Activated CD4-positive, alpha-beta memory T cell treated with anti-CD3 and anti-CD28 coated beads, Interleukin-2, amount 10 ng/mL, durations not matched to agents 7 days and 5 days (primary cell): ENCODE measurements at regions not wholly inside any gene's neighbourhood (a gene's known extent, or its start where the extent isn't known, plus 50 kb on each side); places are given as distances from the start of the nearest gene placed in this dataset.

Experiments used
- CTCF ChIA-PET: fragments of 350-600 bp; sonication (Branson Sonifier 250); formaldehyde crosslinking; loops from one replicate; lab custom pipeline; 2021; ENCODE audit warnings: antibody characterized with exemption, inconsistent platforms; lab: Charles Lee
- POLR2A ChIA-PET: fragments of 350-600 bp; sonication (Branson Sonifier 250); formaldehyde crosslinking; loops from one replicate; lab custom pipeline; 2021; ENCODE audit warnings: antibody characterized with exemption; lab: Charles Lee
- DNase-seq: peaks from one replicate; pipeline ENCODE4 v3.0.0-alpha.2; 2020
- H3K27ac Mint-ChIP-seq: one replicate; pipeline ENCODE4 v1.8.0; 2021; ENCODE audit warnings: mild to moderate bottlenecking, mixed read lengths
- H3K27me3 Mint-ChIP-seq: one replicate; pipeline ENCODE4 v1.8.0; 2021; ENCODE audit warnings: mixed read lengths
- H3K36me3 Mint-ChIP-seq: one replicate; pipeline ENCODE4 v1.8.0; 2021; ENCODE audit warnings: low read depth, mixed read lengths
- H3K4me1 Mint-ChIP-seq: one replicate; pipeline ENCODE4 v1.8.0; 2021; ENCODE audit warnings: mixed read lengths
- H3K4me3 Mint-ChIP-seq: one replicate; pipeline ENCODE4 v1.8.0; 2021; ENCODE audit warnings: mild to moderate bottlenecking, mixed read lengths
- H3K9me3 Mint-ChIP-seq: one replicate; pipeline ENCODE4 v1.8.0; 2021; ENCODE audit warnings: mixed read lengths

DNA sequence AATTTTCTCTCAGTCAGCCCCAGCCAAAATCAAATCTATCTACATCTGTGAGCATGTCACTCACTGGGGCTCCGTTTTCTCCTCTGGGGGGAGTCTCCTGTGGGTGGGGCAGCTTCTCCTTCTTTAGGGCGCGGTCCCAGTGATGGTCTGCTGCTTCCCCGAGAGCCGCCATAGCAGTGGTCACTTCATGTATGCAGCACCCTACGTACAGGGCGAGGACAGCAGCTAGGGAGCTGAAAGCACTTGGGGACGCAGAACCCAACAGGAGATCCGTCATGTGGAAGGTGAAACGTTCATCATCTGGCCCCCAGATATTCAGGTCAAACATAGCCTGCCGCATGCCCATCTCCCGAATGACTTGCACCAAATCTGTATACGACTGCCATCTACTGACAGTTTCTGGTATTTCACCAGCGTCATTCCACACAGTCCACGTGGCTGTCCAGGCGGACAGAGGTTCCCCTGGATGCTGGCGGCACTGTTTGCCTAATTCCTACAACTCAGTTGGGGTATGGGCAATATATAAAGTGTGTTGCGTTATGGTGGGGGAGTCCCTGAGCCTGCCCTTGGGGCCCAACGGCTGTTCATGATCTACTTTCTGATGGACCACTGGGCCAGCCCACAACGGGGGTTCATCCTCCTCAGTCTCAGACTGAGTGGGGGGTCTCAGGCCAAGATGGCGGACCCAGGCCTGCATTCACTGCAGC lies 795.0 kb downstream of the EFNA5 start:
- ChIA-PET CTCF (no interaction called here), POLR2A (no interaction called here)
- no peak overlapping the region for H3K27ac Mint-ChIP-seq
- H3K9me3 Mint-ChIP-seq = peaks cover 4% of the 10 kb centered on the region
- no peaks in the 10 kb centered on the region for H3K36me3 Mint-ChIP-seq
- no peaks in the 10 kb centered on the region for H3K27me3 Mint-ChIP-seq
- H3K4me1 Mint-ChIP-seq = no peaks in the 10 kb centered on the region
- no peak for DNase-seq
- H3K4me3 Mint-ChIP-seq = no peak overlapping the region

DNA sequence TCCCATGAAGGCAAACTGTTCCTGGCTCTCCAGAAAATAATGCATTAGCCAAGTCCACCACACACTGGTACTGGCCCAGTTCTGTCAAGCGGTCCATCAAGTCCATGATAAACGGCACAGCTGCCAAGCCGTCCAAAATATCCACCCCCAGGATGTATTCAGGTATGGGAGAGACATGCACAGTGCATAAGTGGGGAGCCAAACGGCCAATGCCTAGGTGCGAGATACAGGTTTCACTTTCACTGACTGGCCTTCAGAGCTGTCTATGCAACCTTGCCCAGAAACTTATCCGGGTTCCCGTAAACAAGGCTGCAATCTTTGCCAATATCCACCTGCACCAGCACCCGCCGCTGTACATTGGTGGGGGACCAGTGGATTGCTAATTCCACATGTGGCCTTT lies 795.8 kb downstream of the EFNA5 start:
- Mint-ChIP-seq H3K4me3 (no peak overlapping the region), H3K4me1 (no peaks in the 10 kb centered on the region), H3K9me3 (peaks cover 4% of the 10 kb centered on the region), H3K36me3 (no peaks in the 10 kb centered on the region), H3K27me3 (no peaks in the 10 kb centered on the region), H3K27ac (no peak overlapping the region)
- ChIA-PET CTCF (no interaction called here), POLR2A (no interaction called here)
- no peak for DNase-seq

GRCh38 chr5:106874531-106874930 lies 796.2 kb downstream of the EFNA5 start:
- H3K27ac Mint-ChIP-seq = no peak overlapping the region
- H3K4me3 Mint-ChIP-seq = no peak overlapping the region
- H3K27me3 Mint-ChIP-seq = no peaks in the 10 kb centered on the region
- H3K9me3 Mint-ChIP-seq = peaks cover 4% of the 10 kb centered on the region
- no peaks in the 10 kb centered on the region for H3K36me3 Mint-ChIP-seq
- POLR2A ChIA-PET = no interaction called here
- CTCF ChIA-PET = no interaction called here
- H3K4me1 Mint-ChIP-seq = no peaks in the 10 kb centered on the region
- DNase-seq = no peak

GRCh38 chr5:106873568-106873967 lies 797.2 kb downstream of the EFNA5 start:
- CTCF ChIA-PET = no interaction called here
- H3K4me1 Mint-ChIP-seq = no peaks in the 10 kb centered on the region
- no peak overlapping the region for H3K4me3 Mint-ChIP-seq
- H3K9me3 Mint-ChIP-seq = peaks cover 4% of the 10 kb centered on the region
- POLR2A ChIA-PET = no interaction called here
- H3K27me3 Mint-ChIP-seq = no peaks in the 10 kb centered on the region
- H3K36me3 Mint-ChIP-seq = no peaks in the 10 kb centered on the region
- DNase-seq = no peak
- H3K27ac Mint-ChIP-seq = no peak overlapping the region

DNA sequence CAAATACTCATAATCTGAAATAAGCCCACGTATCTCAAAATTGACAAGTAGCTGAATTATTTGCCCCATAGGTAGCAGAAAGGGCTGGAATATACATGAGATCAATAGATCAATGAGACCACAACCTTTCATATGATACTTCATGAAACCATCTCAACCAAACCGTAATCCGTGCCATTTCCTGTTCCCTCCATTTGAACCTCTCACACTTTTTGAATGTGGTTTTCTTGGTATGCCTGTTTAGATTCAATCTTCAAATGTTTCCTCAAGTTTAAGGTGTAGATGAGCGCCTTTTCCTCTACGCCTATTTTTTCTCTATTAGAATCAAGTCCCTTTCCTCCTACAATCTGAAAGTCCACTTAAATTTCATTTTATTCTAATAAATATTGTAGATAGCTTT lies 805.5 kb downstream of the EFNA5 start:
- Mint-ChIP-seq H3K4me1 (no peaks in the 10 kb centered on the region), H3K9me3 (no peaks in the 10 kb centered on the region), H3K27ac (no peak overlapping the region), H3K36me3 (no peaks in the 10 kb centered on the region), H3K4me3 (no peak overlapping the region), H3K27me3 (no peaks in the 10 kb centered on the region)
- POLR2A ChIA-PET = no interaction called here
- no peak for DNase-seq
- CTCF ChIA-PET = no interaction called here

DNA sequence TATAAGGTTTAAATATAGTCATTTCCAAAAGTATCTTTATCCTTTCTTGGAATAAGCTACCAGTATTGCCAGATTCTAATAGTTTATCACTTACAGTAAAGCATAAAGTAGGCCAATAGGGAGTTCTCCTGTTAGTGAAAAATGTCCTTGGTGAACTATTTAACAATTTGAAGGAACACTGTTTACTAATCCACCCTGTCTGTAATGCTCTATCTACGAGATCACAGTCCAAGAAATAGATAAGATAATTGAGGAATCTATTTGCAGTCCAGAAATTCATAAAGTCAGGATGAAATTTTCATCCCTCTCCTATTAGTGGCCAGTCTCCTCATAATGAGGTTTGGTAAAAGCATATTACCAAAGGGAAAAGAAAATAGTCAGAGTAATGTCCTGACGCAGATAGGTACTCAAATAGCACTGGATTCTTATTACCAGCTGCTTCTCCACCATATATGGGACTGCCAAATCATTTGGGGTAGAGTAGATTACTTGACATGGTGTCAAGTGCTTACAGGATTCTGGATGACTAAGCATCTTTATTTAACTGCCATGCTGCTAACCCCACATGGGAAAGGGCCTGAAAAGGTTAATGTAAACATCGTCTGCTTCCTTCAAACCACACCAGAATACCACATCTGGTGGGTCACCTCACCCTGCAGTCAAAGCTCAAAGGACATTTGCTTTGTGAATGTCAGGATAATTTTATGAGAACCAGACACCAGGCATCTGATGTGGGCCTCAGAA lies 808.1 kb downstream of the EFNA5 start:
- Mint-ChIP-seq H3K9me3 (peaks cover 2% of the 10 kb centered on the region), H3K27me3 (no peaks in the 10 kb centered on the region), H3K4me1 (no peaks in the 10 kb centered on the region), H3K36me3 (no peaks in the 10 kb centered on the region), H3K27ac (no peak overlapping the region), H3K4me3 (no peak overlapping the region)
- POLR2A ChIA-PET = no interaction called here
- DNase-seq = no peak
- CTCF ChIA-PET = no interaction called here

- no peaks in the 10 kb centered on the region for H3K27me3 Mint-ChIP-seq
- CTCF ChIA-PET = no interaction called here
- no peak overlapping the region for H3K4me3 Mint-ChIP-seq
- peaks cover 2% of the 10 kb centered on the region for H3K9me3 Mint-ChIP-seq
- no peak for DNase-seq
- POLR2A ChIA-PET = no interaction called here
- no peaks in the 10 kb centered on the region for H3K4me1 Mint-ChIP-seq
- no peak overlapping the region for H3K27ac Mint-ChIP-seq
- no peaks in the 10 kb centered on the region for H3K36me3 Mint-ChIP-seq
Measured at GRCh38 chr5:106860398-106861044, 810.2 kb downstream of the EFNA5 start.

GRCh38 chr5:106858616-106859015 lies 812.1 kb downstream of the EFNA5 start:
- Mint-ChIP-seq H3K27me3 (no peaks in the 10 kb centered on the region), H3K36me3 (no peaks in the 10 kb centered on the region), H3K27ac (no peak overlapping the region), H3K4me1 (no peaks in the 10 kb centered on the region), H3K9me3 (peaks cover 2% of the 10 kb centered on the region), H3K4me3 (no peak overlapping the region)
- CTCF ChIA-PET = no interaction called here
- POLR2A ChIA-PET = no interaction called here
- DNase-seq = no peak

- Mint-ChIP-seq H3K4me1 (no peaks in the 10 kb centered on the region), H3K4me3 (no peak overlapping the region), H3K9me3 (peaks cover 2% of the 10 kb centered on the region), H3K27ac (no peak overlapping the region), H3K36me3 (no peaks in the 10 kb centered on the region), H3K27me3 (no peaks in the 10 kb centered on the region)
- no peak for DNase-seq
- POLR2A ChIA-PET = no interaction called here
- CTCF ChIA-PET = no interaction called here
Measured at GRCh38 chr5:106854922-106855321, 815.8 kb downstream of the EFNA5 start.

GRCh38 chr5:106854105-106854687 lies 816.5 kb downstream of the EFNA5 start:
- H3K4me1 Mint-ChIP-seq = no peaks in the 10 kb centered on the region
- no peak overlapping the region for H3K4me3 Mint-ChIP-seq
- DNase-seq = no peak
- CTCF ChIA-PET = no interaction called here
- peaks cover 2% of the 10 kb centered on the region for H3K9me3 Mint-ChIP-seq
- H3K27me3 Mint-ChIP-seq = no peaks in the 10 kb centered on the region
- no peaks in the 10 kb centered on the region for H3K36me3 Mint-ChIP-seq
- no peak overlapping the region for H3K27ac Mint-ChIP-seq
- POLR2A ChIA-PET = no interaction called here

DNA sequence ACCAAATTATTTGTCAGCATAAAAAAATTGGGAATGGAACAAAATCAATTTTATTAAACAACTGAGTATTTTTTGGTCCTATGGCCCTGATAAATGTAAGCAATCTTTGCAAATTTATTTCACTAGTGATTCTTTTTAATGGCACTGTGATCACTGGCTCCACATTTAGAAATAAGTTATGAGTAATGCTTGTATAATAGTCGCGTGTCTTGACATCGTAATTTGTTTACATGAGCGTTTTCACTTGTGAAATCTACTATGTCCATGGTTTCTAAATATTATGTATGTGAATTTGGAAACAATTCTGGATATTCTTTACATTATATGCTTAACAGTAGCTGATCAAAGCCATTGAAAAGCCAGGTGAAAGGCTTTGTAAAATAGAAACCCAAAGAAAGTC lies 817.5 kb downstream of the EFNA5 start:
- no peaks in the 10 kb centered on the region for H3K36me3 Mint-ChIP-seq
- no peak overlapping the region for H3K27ac Mint-ChIP-seq
- peaks cover 2% of the 10 kb centered on the region for H3K9me3 Mint-ChIP-seq
- ChIA-PET POLR2A (no interaction called here), CTCF (no interaction called here)
- DNase-seq = no peak
- H3K4me1 Mint-ChIP-seq = no peaks in the 10 kb centered on the region
- H3K4me3 Mint-ChIP-seq = no peak overlapping the region
- no peaks in the 10 kb centered on the region for H3K27me3 Mint-ChIP-seq

DNA sequence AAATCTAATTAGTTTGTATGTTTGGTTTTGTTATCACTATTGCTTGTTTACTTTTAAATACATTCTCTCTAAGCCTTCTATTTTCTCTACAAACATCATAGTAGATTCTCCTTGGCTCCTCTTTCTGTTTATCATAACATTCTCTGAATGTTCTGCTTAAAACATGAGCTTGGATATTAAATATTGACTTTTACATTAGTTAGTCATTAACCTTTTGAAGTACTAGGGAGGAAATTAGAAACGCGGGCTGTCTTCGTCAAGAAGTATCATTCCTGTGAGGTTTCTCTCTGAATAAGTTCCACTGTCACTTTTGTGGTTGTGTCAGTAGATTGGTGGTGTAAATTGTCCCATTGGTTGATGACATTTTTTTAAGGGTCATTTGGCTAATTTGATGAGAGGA lies 821.5 kb downstream of the EFNA5 start:
- Mint-ChIP-seq H3K4me3 (no peak overlapping the region), H3K9me3 (no peaks in the 10 kb centered on the region), H3K27ac (no peak overlapping the region), H3K27me3 (no peaks in the 10 kb centered on the region), H3K4me1 (no peaks in the 10 kb centered on the region), H3K36me3 (no peaks in the 10 kb centered on the region)
- CTCF ChIA-PET = no interaction called here
- no peak for DNase-seq
- POLR2A ChIA-PET = no interaction called here

DNA sequence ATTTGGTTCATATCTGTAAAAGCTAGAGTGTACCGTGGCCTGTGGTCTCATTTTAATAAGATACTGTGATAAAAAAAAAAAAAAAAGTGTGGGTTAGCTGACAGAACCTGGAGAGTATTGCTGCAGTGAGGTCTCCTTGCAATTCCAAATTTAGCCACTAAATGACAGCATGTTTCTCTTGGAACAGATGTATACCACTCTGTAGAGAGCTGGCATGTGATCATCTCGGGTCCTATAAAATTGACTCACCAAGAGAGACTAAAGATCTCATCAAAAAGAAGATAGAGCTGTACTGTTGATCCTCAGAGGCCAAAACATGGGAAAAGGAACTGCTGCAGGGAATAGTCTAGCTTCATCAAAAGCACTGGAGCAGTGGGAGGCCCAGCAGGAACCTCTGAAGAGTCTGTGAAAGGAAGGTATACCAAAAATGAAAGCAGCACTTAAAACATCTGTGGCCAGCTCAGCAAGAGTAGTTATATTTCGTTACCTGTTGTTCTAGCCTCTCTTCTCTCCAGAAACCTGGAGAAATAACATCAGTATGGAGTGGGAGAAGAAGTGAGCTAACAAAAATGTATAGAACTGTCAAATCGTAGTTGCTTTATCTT lies 826.8 kb downstream of the EFNA5 start:
- H3K9me3 Mint-ChIP-seq = peaks cover 4% of the 10 kb centered on the region
- H3K36me3 Mint-ChIP-seq = no peaks in the 10 kb centered on the region

More for the DNA sequence above, 826.8 kb downstream of the EFNA5 start:
- no peak overlapping the region for H3K27ac Mint-ChIP-seq
- ChIA-PET CTCF (no interaction called here), POLR2A (no interaction called here)
- no peaks in the 10 kb centered on the region for H3K4me1 Mint-ChIP-seq
- DNase-seq = no peak
- no peak overlapping the region for H3K4me3 Mint-ChIP-seq
- H3K27me3 Mint-ChIP-seq = no peaks in the 10 kb centered on the region
